HEK293T (cell line): ENCODE measurements at regions not wholly inside any gene's neighbourhood (a gene's known extent, or its start where the extent isn't known, plus 50 kb on each side); places are given as distances from the start of the nearest gene placed in this dataset.

Source experiments
- CTCF ChIA-PET: fragments of 350-600 bp; formaldehyde crosslinking; extraction: SDS; loops from one replicate; lab custom pipeline; 2021; ENCODE audit warnings: antibody characterized with exemption, inconsistent platforms; lab: Yijun Ruan, JAX
- POLR2A ChIA-PET: fragments of 350-600 bp; formaldehyde crosslinking; extraction: SDS; loops from one replicate; lab custom pipeline; 2020; ENCODE audit warnings: antibody characterized with exemption, inconsistent platforms; lab: Yijun Ruan, JAX
- DNase-seq: peaks from one replicate; pipeline ENCODE4 v3.0.0; 2012; ENCODE audit warnings: mixed read lengths; ENCODE audit errors: extremely low spot score
- ARNT ChIP-seq: fragments of 450-650 bp; IDR thresholded peaks from 2 replicates; pipeline ENCODE4 v1.6.1; 2017; ENCODE audit warnings: mild to moderate bottlenecking
- BHLHE40 ChIP-seq: fragments of 450-650 bp; IDR thresholded peaks from 2 replicates; pipeline ENCODE4 v1.6.1; 2016; ENCODE audit warnings: mild to moderate bottlenecking, moderate library complexity, borderline replicate concordance
- CTBP1 ChIP-seq: fragments of 450-650 bp; IDR thresholded peaks from 2 replicates; pipeline ENCODE4 v1.6.1; 2016; ENCODE audit warnings: borderline replicate concordance
- ELF4 ChIP-seq: fragments of 450-650 bp; IDR thresholded peaks from 2 replicates; pipeline ENCODE4 v1.6.1; 2017; ENCODE audit warnings: antibody characterized with exemption
- FOXA1 ChIP-seq: fragments of 450-650 bp; IDR thresholded peaks from 2 replicates; pipeline ENCODE4 v1.6.1; 2016; ENCODE audit warnings: mild to moderate bottlenecking
- FOXK2 ChIP-seq: fragments of 450-650 bp; IDR thresholded peaks from 2 replicates; pipeline ENCODE4 v1.6.1; 2016; ENCODE audit warnings: mild to moderate bottlenecking
- FOXM1 ChIP-seq: fragments of 450-650 bp; IDR thresholded peaks from 2 replicates; pipeline ENCODE4 v1.6.1; 2017; ENCODE audit warnings: mild to moderate bottlenecking, borderline replicate concordance
- HDGF ChIP-seq: fragments of 450-650 bp; IDR thresholded peaks from 2 replicates; pipeline ENCODE4 v1.6.1; 2017; ENCODE audit warnings: antibody characterized with exemption, borderline replicate concordance
- L3MBTL2 ChIP-seq: fragments of 450-650 bp; conservative IDR thresholded peaks from 2 replicates; pipeline ENCODE4 v1.6.1; 2016; ENCODE audit warnings: mild to moderate bottlenecking
- LEF1 ChIP-seq: fragments of 450-650 bp; IDR thresholded peaks from 2 replicates; pipeline ENCODE4 v1.6.1; 2017; ENCODE audit warnings: mild to moderate bottlenecking, borderline replicate concordance
- NFRKB ChIP-seq: fragments of 450-650 bp; IDR thresholded peaks from 2 replicates; pipeline ENCODE4 v1.6.1; 2016; ENCODE audit warnings: mild to moderate bottlenecking, moderate library complexity
- SP1 ChIP-seq: fragments of 450-650 bp; IDR thresholded peaks from 2 replicates; pipeline ENCODE4 v1.6.1; 2017
- SUZ12 ChIP-seq: fragments of 450-650 bp; IDR thresholded peaks from 2 replicates; pipeline ENCODE4 v1.6.1; 2016; ENCODE audit warnings: mild to moderate bottlenecking
- TARDBP ChIP-seq: fragments of 450-650 bp; IDR thresholded peaks from 2 replicates; pipeline ENCODE4 v1.6.1; 2016
- ZNF384 ChIP-seq: fragments of 450-650 bp; IDR thresholded peaks from 2 replicates; pipeline ENCODE4 v1.6.1; 2016
- TF ChIP-seq, protein P1 (sequence below): fragments of 450-650 bp; IDR thresholded peaks from 2 replicates; pipeline ENCODE4 v1.6.1; 2016

DNA sequence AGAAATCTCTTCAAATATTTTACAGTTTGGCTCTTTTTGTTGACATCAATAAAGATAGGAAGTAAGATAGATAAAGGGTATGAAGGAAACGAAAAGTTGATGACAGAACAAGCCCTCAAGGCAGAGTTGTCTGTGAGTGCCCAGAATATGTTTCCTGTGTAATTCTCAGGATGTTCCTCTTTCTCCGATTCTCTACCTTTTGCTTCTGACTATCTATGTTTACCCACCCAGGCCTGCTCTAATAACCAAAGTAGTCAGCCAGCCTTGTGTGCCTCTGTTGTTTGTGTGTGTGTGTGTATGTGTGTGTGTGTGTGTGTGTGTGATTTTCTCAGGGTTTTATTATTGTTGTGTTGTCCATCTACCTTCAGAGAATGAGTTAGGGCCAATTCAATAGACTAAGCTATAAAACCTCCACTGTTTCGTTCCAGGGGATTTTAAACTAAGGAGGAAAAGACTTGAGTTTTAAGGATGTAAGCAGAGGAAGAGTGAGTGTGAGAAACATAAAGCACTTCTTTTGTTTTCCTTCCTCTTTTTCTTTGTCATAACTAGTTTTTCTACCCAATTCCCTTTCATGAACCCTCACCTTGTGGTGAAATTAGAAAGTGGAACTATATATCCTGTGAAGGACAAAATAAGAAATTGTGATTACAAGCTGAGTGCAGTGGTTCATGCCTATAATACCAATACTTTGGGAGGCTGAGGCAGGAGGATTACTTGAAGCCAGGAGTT, 627.4 kb upstream of the NR5A2 start:
- TF ChIP-seq, protein P1, sequence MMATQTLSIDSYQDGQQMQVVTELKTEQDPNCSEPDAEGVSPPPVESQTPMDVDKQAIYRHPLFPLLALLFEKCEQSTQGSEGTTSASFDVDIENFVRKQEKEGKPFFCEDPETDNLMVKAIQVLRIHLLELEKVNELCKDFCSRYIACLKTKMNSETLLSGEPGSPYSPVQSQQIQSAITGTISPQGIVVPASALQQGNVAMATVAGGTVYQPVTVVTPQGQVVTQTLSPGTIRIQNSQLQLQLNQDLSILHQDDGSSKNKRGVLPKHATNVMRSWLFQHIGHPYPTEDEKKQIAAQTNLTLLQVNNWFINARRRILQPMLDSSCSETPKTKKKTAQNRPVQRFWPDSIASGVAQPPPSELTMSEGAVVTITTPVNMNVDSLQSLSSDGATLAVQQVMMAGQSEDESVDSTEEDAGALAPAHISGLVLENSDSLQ, result no peak
- TF ChIP-seq NFRKB, result no peak
- TF ChIP-seq LEF1, result no peak
- TF ChIP-seq L3MBTL2, result no peak
- no peak for TF ChIP-seq BHLHE40
- TF ChIP-seq ARNT, result no peak
- no peak for TF ChIP-seq SUZ12
- TF ChIP-seq CTBP1, result no peak
- TF ChIP-seq ZNF384, result no peak
- no peak for TF ChIP-seq FOXM1
- no peak for TF ChIP-seq FOXA1
- no peak for TF ChIP-seq HDGF
- TF ChIP-seq FOXK2, result no peak
- CTCF ChIA-PET, result no interaction called here
- POLR2A ChIA-PET, result no interaction called here
- DNase-seq, result no peak

GRCh38 chr1:199403531-199404116, 623.9 kb upstream of the NR5A2 start:
- ChIA-PET CTCF (no interaction called here), POLR2A (no interaction called here)
- DNase-seq, result no peak
- no peak for TF ChIP-seq L3MBTL2
- TF ChIP-seq ZNF384, result no peak
- TF ChIP-seq SUZ12, result no peak
- TF ChIP-seq ELF4, result no peak
- TF ChIP-seq BHLHE40, result no peak
- no peak for TF ChIP-seq CTBP1
- TF ChIP-seq LEF1, result no peak
- TF ChIP-seq FOXM1, result no peak
- no peak for TF ChIP-seq FOXK2
- TF ChIP-seq HDGF, result no peak
- TF ChIP-seq SP1, result no peak
- TF ChIP-seq, protein P1, result no peak
- TF ChIP-seq ARNT, result no peak
- no peak for TF ChIP-seq NFRKB
- TF ChIP-seq TARDBP, result no peak
- no peak for TF ChIP-seq FOXA1

DNA sequence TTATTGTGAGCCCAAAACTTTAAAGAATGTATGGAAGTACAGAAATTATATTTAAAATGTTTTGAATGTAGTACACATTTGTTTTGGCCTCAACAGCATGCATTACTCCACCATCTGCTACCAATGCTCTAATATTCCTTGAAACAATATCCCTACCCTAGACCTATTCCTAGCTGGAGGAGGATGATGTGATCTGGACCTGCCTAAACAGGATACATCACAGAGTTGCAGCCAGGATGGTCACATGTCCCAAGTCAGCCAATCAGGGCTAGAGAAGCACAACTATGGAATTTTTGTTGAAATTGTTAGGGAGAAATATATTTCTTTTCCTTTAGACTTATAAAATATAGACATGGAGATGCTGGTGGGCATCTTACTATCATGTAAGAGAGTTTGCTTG, 623.3 kb upstream of the NR5A2 start:
- ChIA-PET POLR2A (no interaction called here), CTCF (no interaction called here)
- TF ChIP-seq ARNT (no peak), ELF4 (no peak), BHLHE40 (no peak), LEF1 (no peak), L3MBTL2 (no peak), SP1 (no peak), NFRKB (no peak), HDGF (no peak), FOXA1 (no peak), FOXM1 (no peak)
- TF ChIP-seq, protein P1, result no peak
- DNase-seq, result no peak

- TF ChIP-seq ZNF384 (no peak), ARNT (no peak), SUZ12 (no peak), L3MBTL2 (no peak), SP1 (no peak), LEF1 (no peak), CTBP1 (no peak), NFRKB (no peak), TARDBP (no peak), ELF4 (no peak), FOXA1 (no peak), FOXM1 (no peak), FOXK2 (no peak), BHLHE40 (no peak)
- CTCF ChIA-PET, result no interaction called here
- POLR2A ChIA-PET, result no interaction called here
- no peak for DNase-seq
Measured at GRCh38 chr1:199404976-199405375, 622.5 kb upstream of the NR5A2 start.

DNA sequence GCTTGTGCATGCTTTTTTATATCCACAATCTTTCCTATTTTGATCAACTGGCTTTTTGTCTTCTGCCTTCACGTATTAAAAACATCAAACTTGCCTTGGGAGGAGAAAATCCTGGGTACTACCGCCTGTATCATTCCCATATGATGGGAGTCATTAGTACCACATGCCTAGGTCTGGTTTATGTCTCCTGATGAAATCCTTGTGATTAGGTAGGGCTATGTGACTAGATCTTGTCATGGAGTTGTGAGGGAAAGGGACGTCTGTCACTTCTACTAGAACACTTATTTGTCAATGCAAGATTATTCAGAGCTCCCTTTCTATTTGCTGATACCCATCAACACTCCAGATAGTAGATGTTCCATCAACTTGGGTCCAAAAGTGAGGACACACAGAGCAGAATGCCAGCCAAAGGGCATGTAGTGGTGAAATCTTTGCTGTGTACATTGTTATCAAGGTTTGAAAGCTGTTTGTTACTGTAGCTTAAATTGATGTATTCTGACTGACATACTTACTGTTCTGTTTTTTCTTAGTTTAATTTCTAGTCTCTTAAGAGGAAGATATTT, 621.8 kb upstream of the NR5A2 start:
- no peak for DNase-seq
- ChIA-PET POLR2A (no interaction called here), CTCF (no interaction called here)
- TF ChIP-seq HDGF (no peak), FOXA1 (no peak), TARDBP (no peak), ZNF384 (no peak), ELF4 (no peak), CTBP1 (no peak), FOXM1 (no peak), BHLHE40 (no peak), NFRKB (no peak), SP1 (no peak), FOXK2 (no peak)
- TF ChIP-seq, protein P1, result no peak
